Immature natural killer cell (primary cell): ENCODE measurements at regions not wholly inside any gene's neighbourhood (a gene's known extent, or its start where the extent isn't known, plus 50 kb on each side); places are given as distances from the start of the nearest gene placed in this dataset.

Experiments
- DNase-seq, 3 donors: peaks; one replicate each; pipeline ENCODE4 v3.0.0; 2022; ENCODE audit warnings: mixed read lengths in 1 of 3
- H3K27ac Mint-ChIP-seq, 6 donors: one replicate each; pipeline ENCODE4 v1.8.0; 2020; ENCODE audit warnings: mixed read lengths in 6 of 6, mild to moderate bottlenecking in 5 of 6, inconsistent platforms in 4 of 6, moderate library complexity in 3 of 6
- H3K27me3 Mint-ChIP-seq, 3 donors: one replicate each; pipeline ENCODE4 v1.8.0; 2020 to 2021; ENCODE audit warnings: low read depth in 3 of 3, mild to moderate bottlenecking in 3 of 3, mixed read lengths in 3 of 3, moderate library complexity in 3 of 3, inconsistent platforms in 1 of 3
- H3K36me3 Mint-ChIP-seq, 3 donors: one replicate each; pipeline ENCODE4 v1.8.0; 2020; ENCODE audit warnings: mixed read lengths in 3 of 3, inconsistent platforms in 2 of 3, mild to moderate bottlenecking in 2 of 3
- H3K4me1 Mint-ChIP-seq, 2 donors: one replicate each; pipeline ENCODE4 v1.8.0; 2020; ENCODE audit warnings: inconsistent platforms in 2 of 2, mild to moderate bottlenecking in 2 of 2, mixed read lengths in 2 of 2, moderate library complexity in 1 of 2
- H3K4me3 Mint-ChIP-seq, 5 donors: one replicate each; pipeline ENCODE4 v1.8.0; 2020; ENCODE audit warnings: mild to moderate bottlenecking in 5 of 5, mixed read lengths in 5 of 5, inconsistent platforms in 3 of 5, moderate library complexity in 3 of 5
- H3K9me3 Mint-ChIP-seq, 6 donors: one replicate each; pipeline ENCODE4 v1.8.0; 2020; ENCODE audit warnings: mild to moderate bottlenecking in 6 of 6, mixed read lengths in 6 of 6, inconsistent platforms in 4 of 6, moderate library complexity in 3 of 6

- H3K9me3 Mint-ChIP-seq: no peaks in the 10 kb centered on the region
Measured at GRCh38 chr2:120785228-120785966, 49.7 kb downstream of the GLI2 start.

GRCh38 chr2:120786038-120786960 lies 50.6 kb downstream of the GLI2 start:
- Mint-ChIP-seq H3K4me3 (no peak overlapping the region), H3K27ac (no peak overlapping the region), H3K27me3 (peaks cover 1 to 4% (median 3%) of the 10 kb centered on the region in 3 donors), H3K9me3 (no peaks in the 10 kb centered on the region), H3K36me3 (no peaks in the 10 kb centered on the region), H3K4me1 (peaks cover 0 to 6% of the 10 kb centered on the region in 2 donors)
- DNase-seq: no peak

More at GRCh38 chr2:120785228-120785966, 49.7 kb downstream of the GLI2 start:
- Mint-ChIP-seq H3K36me3 (no peaks in the 10 kb centered on the region), H3K27me3 (peaks cover 3 to 4% (median 3%) of the 10 kb centered on the region in 3 donors), H3K27ac (no peak overlapping the region), H3K4me1 (peaks cover 0 to 6% of the 10 kb centered on the region in 2 donors), H3K4me3 (no peak overlapping the region)
- DNase-seq: no peak

DNA sequence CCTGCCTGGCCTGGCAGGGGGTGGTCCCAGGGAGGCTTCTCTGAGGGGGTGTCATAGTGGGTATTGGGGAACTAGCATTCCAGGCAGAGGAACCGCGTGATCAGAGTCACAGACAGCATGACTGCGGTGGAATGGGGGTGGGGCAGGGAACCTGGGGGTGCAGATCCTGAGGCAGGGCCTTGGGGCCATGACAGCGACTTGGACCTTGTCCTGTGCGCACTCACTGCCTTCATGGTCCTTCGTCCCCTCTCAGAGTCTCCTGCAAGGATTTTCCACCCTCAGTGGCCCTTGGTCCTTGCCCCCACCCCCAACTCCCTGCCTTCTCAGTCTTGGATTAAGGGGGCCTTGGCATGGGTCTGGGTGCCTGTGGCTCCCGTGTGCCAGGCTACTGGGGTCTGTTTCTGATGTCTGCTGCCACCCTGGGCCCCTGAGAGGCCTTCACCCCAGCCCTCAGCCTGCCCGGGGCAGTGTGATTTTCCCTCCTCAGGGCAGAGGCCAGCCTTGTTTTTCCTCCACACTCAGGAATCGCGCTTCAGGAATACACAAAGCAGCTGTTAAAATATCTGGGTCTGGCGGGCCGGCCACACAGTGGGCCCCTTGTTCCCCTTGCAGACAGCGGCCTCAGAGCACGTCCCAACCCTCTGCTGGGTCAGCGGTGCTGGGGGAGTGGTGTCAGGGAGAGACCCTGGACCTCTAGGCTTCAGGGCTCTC lies 51.6 kb downstream of the GLI2 start:
- H3K4me3 Mint-ChIP-seq: no peak overlapping the region
- H3K27me3 Mint-ChIP-seq: peaks cover 1 to 4% (median 3%) of the 10 kb centered on the region in 3 donors
- H3K4me1 Mint-ChIP-seq: peaks cover 0 to 6% of the 10 kb centered on the region in 2 donors
- no peak overlapping the region for H3K27ac Mint-ChIP-seq
- H3K9me3 Mint-ChIP-seq: no peaks in the 10 kb centered on the region
- no peak for DNase-seq
- H3K36me3 Mint-ChIP-seq: no peaks in the 10 kb centered on the region

DNA sequence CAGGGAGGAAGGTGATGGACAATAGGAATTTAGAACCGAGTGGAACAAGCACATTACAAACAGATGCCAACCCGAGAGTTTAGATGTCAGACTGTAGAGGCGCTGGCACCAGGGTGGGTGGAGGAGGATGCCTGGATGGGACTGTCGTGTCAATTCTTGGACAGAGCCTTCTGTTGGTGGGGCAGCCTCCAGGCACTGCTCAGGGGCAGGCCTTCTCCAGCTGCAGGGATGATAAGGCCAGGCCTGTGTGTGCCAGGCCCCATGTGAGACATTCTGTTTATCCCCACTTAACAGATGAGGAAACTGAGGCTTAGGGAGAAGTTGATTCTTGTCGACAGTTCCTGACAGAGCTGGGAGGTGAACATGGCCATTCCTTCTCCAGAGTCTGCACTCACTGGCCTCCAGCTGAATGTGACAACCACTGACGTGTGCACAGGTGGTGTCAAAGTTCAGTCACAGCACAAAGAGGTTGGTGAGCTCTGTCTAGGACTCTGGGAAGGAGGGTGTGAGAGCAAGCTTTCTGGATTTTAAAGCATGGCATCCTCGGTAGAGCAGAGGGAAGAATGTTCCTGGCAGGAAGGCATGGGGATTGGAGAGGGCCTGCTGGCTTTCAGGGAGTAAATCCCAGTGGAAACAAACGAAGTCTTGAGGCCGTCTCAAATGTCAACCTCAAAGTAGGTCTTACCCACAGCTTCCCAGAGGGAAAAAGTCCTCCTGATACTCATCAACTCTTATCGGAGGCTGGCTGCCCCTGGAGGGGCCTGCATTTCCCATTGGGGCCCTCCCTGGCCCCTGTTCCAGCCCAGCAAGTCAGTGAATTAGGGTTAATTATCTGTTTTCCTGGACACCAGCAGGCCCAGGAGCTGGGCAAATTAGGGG lies 52.4 kb downstream of the GLI2 start:
- H3K9me3 Mint-ChIP-seq: no peaks in the 10 kb centered on the region

GRCh38 chr2:120791243-120791961 lies 55.7 kb downstream of the GLI2 start:
- no peak for DNase-seq
- Mint-ChIP-seq H3K4me1 (no peaks in the 10 kb centered on the region), H3K36me3 (no peaks in the 10 kb centered on the region), H3K4me3 (no peak overlapping the region), H3K27ac (no peak overlapping the region), H3K27me3 (peaks cover 3 to 8% (median 3%) of the 10 kb centered on the region in 3 donors), H3K9me3 (peaks cover 0 to 4% (median 0%) of the 10 kb centered on the region in 6 donors)

More for the DNA sequence above, 52.4 kb downstream of the GLI2 start:
- no peak overlapping the region for H3K4me3 Mint-ChIP-seq
- H3K4me1 Mint-ChIP-seq: peaks cover 0 to 5% of the 10 kb centered on the region in 2 donors
- no peak for DNase-seq
- no peaks in the 10 kb centered on the region for H3K36me3 Mint-ChIP-seq
- H3K27me3 Mint-ChIP-seq: peaks cover 1 to 4% (median 3%) of the 10 kb centered on the region in 3 donors
- no peak overlapping the region for H3K27ac Mint-ChIP-seq

- H3K4me1 Mint-ChIP-seq: no peaks in the 10 kb centered on the region
- peaks cover 0 to 4% (median 0%) of the 10 kb centered on the region in 6 donors for H3K9me3 Mint-ChIP-seq
- H3K27me3 Mint-ChIP-seq: peaks cover 3 to 8% (median 4%) of the 10 kb centered on the region in 3 donors
- no peaks in the 10 kb centered on the region for H3K36me3 Mint-ChIP-seq
- DNase-seq: no peak
- H3K27ac Mint-ChIP-seq: no peak overlapping the region
- no peak overlapping the region for H3K4me3 Mint-ChIP-seq
Measured at GRCh38 chr2:120791962-120792297, 56.3 kb downstream of the GLI2 start.

GRCh38 chr2:120793682-120794403 lies 58.2 kb downstream of the GLI2 start:
- no peak for DNase-seq
- Mint-ChIP-seq H3K9me3 (peaks cover 0 to 4% (median 0%) of the 10 kb centered on the region in 6 donors), H3K4me1 (no peaks in the 10 kb centered on the region), H3K27me3 (peaks cover 0 to 8% (median 4%) of the 10 kb centered on the region in 3 donors), H3K4me3 (no peak overlapping the region), H3K27ac (no peak overlapping the region), H3K36me3 (no peaks in the 10 kb centered on the region)

GRCh38 chr2:120794716-120795115 lies 59.0 kb downstream of the GLI2 start:
- no peaks in the 10 kb centered on the region for H3K36me3 Mint-ChIP-seq
- H3K4me1 Mint-ChIP-seq: no peaks in the 10 kb centered on the region
- peaks cover 0 to 4% (median 0%) of the 10 kb centered on the region in 6 donors for H3K9me3 Mint-ChIP-seq
- H3K27me3 Mint-ChIP-seq: peaks cover 0 to 5% (median 3%) of the 10 kb centered on the region in 3 donors
- no peak for DNase-seq
- no peak overlapping the region for H3K4me3 Mint-ChIP-seq
- no peak overlapping the region for H3K27ac Mint-ChIP-seq

DNA sequence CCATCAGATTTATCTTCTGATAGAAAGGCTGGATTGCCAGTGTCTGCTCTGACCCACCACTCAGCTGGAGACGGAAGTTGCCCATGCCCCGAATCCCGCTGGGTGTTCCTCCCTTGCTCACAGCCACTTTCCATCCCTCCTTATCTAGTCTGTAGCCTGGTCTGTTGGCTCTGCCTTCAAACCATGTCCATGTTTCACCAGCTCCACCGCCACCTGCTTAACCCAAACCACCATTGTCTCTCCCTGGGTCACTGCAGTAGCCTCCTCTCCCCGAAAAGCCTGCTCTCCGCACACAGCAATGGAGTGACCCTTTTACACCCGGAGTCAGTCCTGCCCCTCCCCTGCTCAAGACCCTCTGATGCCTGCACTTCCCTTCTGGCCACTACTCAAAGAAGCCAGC lies 60.4 kb downstream of the GLI2 start:
- Mint-ChIP-seq H3K27ac (no peak overlapping the region), H3K4me3 (no peak overlapping the region), H3K4me1 (no peaks in the 10 kb centered on the region), H3K27me3 (peaks cover 0 to 6% (median 3%) of the 10 kb centered on the region in 3 donors), H3K9me3 (peaks cover 0 to 4% (median 0%) of the 10 kb centered on the region in 6 donors), H3K36me3 (no peaks in the 10 kb centered on the region)
- no peak for DNase-seq

DNA sequence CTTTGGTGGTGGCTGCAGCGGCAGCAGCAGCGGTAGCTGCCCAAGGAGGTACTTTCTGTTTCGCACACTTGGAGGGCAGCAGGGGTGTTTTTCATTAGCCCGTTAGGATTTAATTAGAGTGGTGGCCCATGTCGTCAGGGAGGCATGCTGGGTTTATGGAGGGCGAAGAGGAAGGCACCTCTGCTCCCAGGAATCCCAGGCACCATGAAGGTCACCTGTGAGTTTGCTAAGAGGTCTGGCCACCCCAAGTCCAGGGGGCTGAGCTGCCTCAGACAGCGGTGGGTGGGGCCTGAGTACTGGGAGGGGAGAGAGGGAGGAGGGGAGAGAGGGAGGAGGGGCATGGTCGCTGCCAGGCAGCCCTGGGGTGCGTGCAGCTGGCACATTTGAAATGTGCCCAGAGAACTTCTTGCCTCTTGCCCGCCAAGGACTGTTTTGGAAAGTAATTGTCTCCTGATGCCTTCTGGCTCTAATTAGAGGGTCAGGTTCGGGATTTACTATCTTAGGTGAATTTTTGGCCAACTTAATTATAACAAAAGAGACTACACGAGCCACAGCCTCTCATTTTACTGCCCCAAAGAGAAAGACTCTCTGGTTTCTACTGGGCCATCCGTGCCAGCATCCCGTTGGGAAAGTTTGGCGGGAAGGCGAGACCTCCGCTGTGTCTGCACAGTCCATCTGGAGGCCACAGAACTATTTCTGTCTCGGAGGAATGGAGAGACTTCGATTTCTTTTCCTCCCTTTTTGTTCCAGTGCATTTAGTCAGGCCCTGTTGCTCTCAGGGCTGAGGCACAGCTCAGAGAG lies 62.0 kb downstream of the GLI2 start:
- Mint-ChIP-seq H3K27me3 (peaks cover 0 to 6% (median 5%) of the 10 kb centered on the region in 3 donors), H3K9me3 (peaks cover 0 to 4% (median 0%) of the 10 kb centered on the region in 6 donors), H3K4me1 (no peaks in the 10 kb centered on the region), H3K36me3 (no peaks in the 10 kb centered on the region), H3K4me3 (no peak overlapping the region), H3K27ac (no peak overlapping the region)
- no peak for DNase-seq

GRCh38 chr2:120798567-120799247 lies 63.0 kb downstream of the GLI2 start:
- no peak for DNase-seq
- H3K9me3 Mint-ChIP-seq: peaks cover 0 to 3% (median 0%) of the 10 kb centered on the region in 6 donors
- no peak overlapping the region for H3K4me3 Mint-ChIP-seq
- H3K27me3 Mint-ChIP-seq: peaks cover 0 to 6% (median 5%) of the 10 kb centered on the region in 3 donors
- no peaks in the 10 kb centered on the region for H3K4me1 Mint-ChIP-seq
- H3K27ac Mint-ChIP-seq: no peak overlapping the region
- H3K36me3 Mint-ChIP-seq: no peaks in the 10 kb centered on the region
